ENCODE measurements at regions not wholly inside any gene's neighbourhood (a gene's known extent, or its start where the extent isn't known, plus 50 kb on each side); places are given as distances from the start of the nearest gene placed in this dataset.

DNA sequence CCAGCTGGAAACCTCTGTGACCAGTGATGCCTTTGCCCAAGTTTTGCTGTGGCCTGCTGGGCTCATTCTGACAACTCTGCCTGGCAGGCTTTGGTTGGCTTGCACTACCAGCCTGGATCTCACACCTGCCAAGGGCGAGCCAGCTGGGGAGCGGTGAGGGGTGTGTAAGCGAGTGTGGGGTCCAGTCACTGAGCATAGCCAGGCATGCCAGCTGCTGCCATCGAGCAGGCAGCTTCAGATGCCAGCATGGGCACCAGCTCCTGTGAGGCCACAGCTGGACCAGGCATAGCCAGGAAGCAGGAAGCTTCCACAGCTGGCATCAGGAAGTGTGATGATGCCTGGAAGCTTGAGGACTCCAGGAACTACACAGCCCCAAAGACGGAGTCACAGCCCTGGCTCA, 1674.6 kb downstream of the LRRC4C start:
- H3K4me1 ChIP-seq: no peaks in the 10 kb centered on the region
- TF ChIP-seq EP300 (IDR thresholded peaks at IDR 0.05) (no peak), POLR2A (IDR thresholded peaks at IDR 0.05) (no peak)
- TF ChIP-seq, protein P1, sequence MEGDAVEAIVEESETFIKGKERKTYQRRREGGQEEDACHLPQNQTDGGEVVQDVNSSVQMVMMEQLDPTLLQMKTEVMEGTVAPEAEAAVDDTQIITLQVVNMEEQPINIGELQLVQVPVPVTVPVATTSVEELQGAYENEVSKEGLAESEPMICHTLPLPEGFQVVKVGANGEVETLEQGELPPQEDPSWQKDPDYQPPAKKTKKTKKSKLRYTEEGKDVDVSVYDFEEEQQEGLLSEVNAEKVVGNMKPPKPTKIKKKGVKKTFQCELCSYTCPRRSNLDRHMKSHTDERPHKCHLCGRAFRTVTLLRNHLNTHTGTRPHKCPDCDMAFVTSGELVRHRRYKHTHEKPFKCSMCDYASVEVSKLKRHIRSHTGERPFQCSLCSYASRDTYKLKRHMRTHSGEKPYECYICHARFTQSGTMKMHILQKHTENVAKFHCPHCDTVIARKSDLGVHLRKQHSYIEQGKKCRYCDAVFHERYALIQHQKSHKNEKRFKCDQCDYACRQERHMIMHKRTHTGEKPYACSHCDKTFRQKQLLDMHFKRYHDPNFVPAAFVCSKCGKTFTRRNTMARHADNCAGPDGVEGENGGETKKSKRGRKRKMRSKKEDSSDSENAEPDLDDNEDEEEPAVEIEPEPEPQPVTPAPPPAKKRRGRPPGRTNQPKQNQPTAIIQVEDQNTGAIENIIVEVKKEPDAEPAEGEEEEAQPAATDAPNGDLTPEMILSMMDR (IDR thresholded peaks at IDR 0.05): no peak
- H3K9me3 ChIP-seq: no peaks in the 10 kb centered on the region
- no peaks in the 10 kb centered on the region for H3K27me3 ChIP-seq
- H3K27ac ChIP-seq: no peak overlapping the region
- DNase-seq (ENCODE audit: low spot score in 2 of 2): no peak
- no peaks in the 10 kb centered on the region for H3K36me3 ChIP-seq
- no peak overlapping the region for H3K4me3 ChIP-seq
- 85 to 86% methylated on average over 2 to 4 of the region's 5 CpGs for WGBS, 2 donors

DNA sequence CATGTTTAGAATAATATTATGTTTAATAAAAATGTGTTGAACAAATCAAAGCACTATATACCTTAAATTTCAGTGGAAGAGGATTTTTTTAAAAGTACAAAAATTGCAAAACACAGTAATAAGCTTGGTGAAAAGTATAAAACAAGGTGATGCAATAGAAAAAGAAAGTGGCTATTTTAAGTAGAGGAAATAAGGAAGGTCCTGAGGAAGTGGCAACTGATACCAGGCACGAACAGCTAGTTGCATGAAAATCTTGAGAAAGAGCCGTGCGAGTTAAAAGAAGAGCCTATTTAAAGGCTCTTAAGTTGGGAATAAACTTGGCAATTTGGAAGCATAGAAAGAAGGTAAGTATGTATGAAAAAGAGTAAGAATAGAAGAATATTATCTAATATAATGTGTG, 1679.3 kb downstream of the LRRC4C start:
- no peaks in the 10 kb centered on the region for H3K9me3 ChIP-seq
- H3K27ac ChIP-seq: no peak overlapping the region
- no peak for TF ChIP-seq POLR2A (IDR thresholded peaks at IDR 0.05)
- TF ChIP-seq EP300 (IDR thresholded peaks at IDR 0.05): no peak
- TF ChIP-seq, protein P1 (IDR thresholded peaks at IDR 0.05): no peak
- DNase-seq (ENCODE audit: low spot score in 2 of 2): no peak
- H3K4me1 ChIP-seq: no peaks in the 10 kb centered on the region
- H3K4me3 ChIP-seq: no peak overlapping the region
- no peaks in the 10 kb centered on the region for H3K36me3 ChIP-seq
- 66 to 73% methylated on average over 3 of the region's 3 CpGs for WGBS, 2 donors
- no peaks in the 10 kb centered on the region for H3K27me3 ChIP-seq

DNA sequence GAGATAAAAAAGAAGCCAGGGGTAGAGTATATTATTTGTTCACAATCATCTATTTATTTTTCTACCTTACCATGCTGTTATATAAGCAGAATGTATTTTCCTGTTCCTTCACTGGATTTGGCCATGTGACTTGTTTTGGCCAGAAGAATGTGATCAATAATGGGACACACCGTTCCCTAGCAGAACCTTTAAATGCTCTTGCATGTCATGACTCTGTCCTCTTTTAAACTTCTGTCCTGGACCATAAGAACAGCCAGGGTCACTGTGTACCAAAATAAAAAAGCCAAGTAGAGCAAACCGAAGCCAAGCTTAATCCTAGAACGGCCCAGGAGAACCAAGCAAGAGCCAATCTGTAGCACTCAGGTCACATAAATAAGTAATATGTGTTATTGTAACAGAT, 1682.4 kb downstream of the LRRC4C start:
- no peaks in the 10 kb centered on the region for H3K36me3 ChIP-seq
- H3K4me1 ChIP-seq: no peaks in the 10 kb centered on the region
- H3K4me3 ChIP-seq: no peak overlapping the region
- TF ChIP-seq POLR2A (IDR thresholded peaks at IDR 0.05) (no peak), EP300 (IDR thresholded peaks at IDR 0.05) (no peak)
- TF ChIP-seq, protein P1 (IDR thresholded peaks at IDR 0.05): no peak
- no peaks in the 10 kb centered on the region for H3K9me3 ChIP-seq
- DNase-seq (ENCODE audit: low spot score in 2 of 2): no peak
- WGBS, 2 donors: 55 to 57% methylated on average over 3 of the region's 3 CpGs
- no peaks in the 10 kb centered on the region for H3K27me3 ChIP-seq
- no peak overlapping the region for H3K27ac ChIP-seq

DNA sequence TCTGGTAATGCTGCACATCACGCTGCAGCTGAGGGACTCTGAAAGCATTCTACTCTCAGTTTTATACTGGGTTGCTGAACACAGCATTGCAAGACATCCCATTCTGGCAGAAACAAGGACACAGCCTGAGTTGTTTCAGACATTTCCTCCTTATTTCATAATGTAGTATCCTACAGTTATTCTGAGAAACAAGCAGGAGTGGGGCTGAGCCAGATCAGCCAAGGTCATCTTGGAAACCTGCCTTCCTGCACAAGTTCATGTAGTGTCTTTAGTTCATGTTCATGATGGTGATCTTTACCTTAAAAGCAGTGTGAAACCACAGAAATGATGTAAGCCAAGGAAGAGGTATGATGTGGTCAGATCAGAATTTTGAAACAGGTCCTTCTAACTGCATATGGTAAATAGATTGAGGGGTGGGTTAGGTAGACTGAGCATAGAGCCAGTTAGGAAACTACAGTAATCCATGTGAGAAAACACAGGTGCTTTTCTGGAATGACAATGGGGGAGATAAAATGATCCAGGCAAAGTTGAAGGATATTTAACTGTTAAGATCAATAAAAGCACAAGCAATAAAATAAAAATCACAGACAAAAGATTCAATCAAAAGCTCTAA, 1686.8 kb downstream of the LRRC4C start:
- Histone ChIP-seq H3K27me3 (no peaks in the 10 kb centered on the region), H3K36me3 (no peaks in the 10 kb centered on the region), H3K4me1 (no peaks in the 10 kb centered on the region), H3K4me3 (no peak overlapping the region), H3K9me3 (no peaks in the 10 kb centered on the region), H3K27ac (no peak overlapping the region)
- no peak for DNase-seq (ENCODE audit: low spot score in 2 of 2)
- 69 to 86% methylated on average over 1 of the region's 1 CpG for WGBS, 2 donors
- no peak for TF ChIP-seq EP300 (IDR thresholded peaks at IDR 0.05)
- no peak for TF ChIP-seq POLR2A (IDR thresholded peaks at IDR 0.05)
- TF ChIP-seq, protein P1 (IDR thresholded peaks at IDR 0.05): no peak

- Histone ChIP-seq H3K4me3 (no peak overlapping the region), H3K27ac (no peak overlapping the region), H3K27me3 (no peaks in the 10 kb centered on the region), H3K4me1 (no peaks in the 10 kb centered on the region), H3K9me3 (no peaks in the 10 kb centered on the region), H3K36me3 (no peaks in the 10 kb centered on the region)
- no peak for DNase-seq (ENCODE audit: low spot score in 2 of 2)
- TF ChIP-seq, protein P1 (IDR thresholded peaks at IDR 0.05): no peak
- TF ChIP-seq EP300 (IDR thresholded peaks at IDR 0.05) (no peak), POLR2A (IDR thresholded peaks at IDR 0.05) (no peak)
- WGBS, 2 donors: 67 to 81% methylated on average over 1 of the region's 1 CpG
Observed at GRCh38 chr11:39768214-39768613, 1691.2 kb downstream of the LRRC4C start.
